Adrenal gland (tissue), 5 donors: ENCODE measurements at regions not wholly inside any gene's neighbourhood (a gene's known extent, or its start where the extent isn't known, plus 50 kb on each side); places are given as distances from the start of the nearest gene placed in this dataset.

Experiments
- CTCF ChIP-seq, 6 experiments: fragments of 450-650 bp in 4 of 6; fragments of 200-600 bp in 2 of 6; sonication (generic) in 1 of 6; IDR thresholded peaks; 1 replicate in 5 of 6; 2 replicates in 1 of 6; pipeline versions ENCODE4 v1.5.1 to v1.8.0; 2016 to 2021; ENCODE audit warnings: antibody characterized with exemption in 6 of 6, mild to moderate bottlenecking in 2 of 6, moderate library complexity in 1 of 6
- POLR2A ChIP-seq, 2 donors: fragments of 450-650 bp; IDR thresholded peaks; one replicate each; pipeline ENCODE4 v1.6.1; 2017; ENCODE audit warnings: antibody characterized with exemption in 2 of 2, mild to moderate bottlenecking in 2 of 2, moderate library complexity in 1 of 2
- donor health status: DM: no; HTN: no; CAD: no.

GRCh38 chr10:8811201-8811600, 756.7 kb downstream of the GATA3 start:
- no peak for TF ChIP-seq CTCF (IDR thresholded peaks at IDR 0.05)
- TF ChIP-seq POLR2A (IDR thresholded peaks at IDR 0.05): no peak
